ENCODE measurements at regions not wholly inside any gene's neighbourhood (a gene's known extent, or its start where the extent isn't known, plus 50 kb on each side); places are given as distances from the start of the nearest gene placed in this dataset.

DNA sequence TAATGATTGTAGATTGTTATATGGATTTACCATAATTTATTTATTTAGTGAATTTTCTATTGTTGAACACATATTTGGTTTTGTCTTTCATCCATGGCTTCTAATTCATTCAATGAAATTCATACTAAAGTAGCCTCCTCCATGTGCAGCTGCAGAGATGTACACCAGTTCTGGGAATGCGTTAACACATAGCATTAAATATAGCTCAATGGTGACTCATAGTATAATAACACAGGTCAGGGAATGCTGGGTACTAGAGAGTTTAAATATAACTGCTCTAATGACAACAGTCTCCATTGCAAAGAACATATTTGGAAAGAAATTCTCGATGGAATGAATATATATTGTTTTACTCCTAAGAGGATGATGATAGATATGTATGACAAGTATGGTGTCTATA is 1190.2 kb upstream of the NRXN1 start:
- TF ChIP-seq POLR2AphosphoS5 (IDR thresholded peaks at IDR 0.05) (no peak), POLR2A (IDR thresholded peaks at IDR 0.05) (no peak)

All from sigmoid colon (tissue), 4 donors.